HG02981 (cell line): ENCODE measurements at regions not wholly inside any gene's neighbourhood (a gene's known extent, or its start where the extent isn't known, plus 50 kb on each side); places are given as distances from the start of the nearest gene placed in this dataset.
A peak's percentile ranks its signal among the peaks of the same experiment; 100 is the strongest.
"Not testable (repeated sequence)": the region's sequence is repeated elsewhere in the genome, so short reads cannot be mapped to it uniquely, and the experiment has no call there.

Experiments used
- ATAC-seq: cut with Tn5 transposase; IDR thresholded peaks from one replicate; pipeline ENCODE4 v1.9.1; 2021; ENCODE audit warnings: mild to moderate bottlenecking, moderate library complexity; ENCODE audit not compliant: unreplicated experiment

- no peak for ATAC-seq
These were observed 87.0 kb downstream of the PLXNA1 start for GRCh38 chr3:127069814-127070440.

GRCh38 chr3:127070776-127071175, 87.9 kb downstream of the PLXNA1 start:
- ATAC-seq = no peak

- no peak for ATAC-seq
These were observed 88.7 kb downstream of the PLXNA1 start for GRCh38 chr3:127071597-127072001.

- ATAC-seq = no peak
These were observed 89.4 kb downstream of the PLXNA1 start for GRCh38 chr3:127072221-127072771.

GRCh38 chr3:127072971-127073783, 90.3 kb downstream of the PLXNA1 start:
- ATAC-seq = no peak

- ATAC-seq = no peak
These were observed 91.3 kb downstream of the PLXNA1 start for GRCh38 chr3:127073941-127074820.

- ATAC-seq = peak; percentile 76
These were observed 92.0 kb downstream of the PLXNA1 start for GRCh38 chr3:127074900-127075360.

- not testable (repeated sequence) for ATAC-seq
These were observed 93.5 kb downstream of the PLXNA1 start for GRCh38 chr3:127076166-127076992.

- no peak for ATAC-seq
These were observed 94.2 kb downstream of the PLXNA1 start for GRCh38 chr3:127077068-127077467.

GRCh38 chr3:127077505-127078064, 94.7 kb downstream of the PLXNA1 start:
- no peak for ATAC-seq

- no peak for ATAC-seq
These were observed 95.7 kb downstream of the PLXNA1 start for GRCh38 chr3:127078626-127079025.

- ATAC-seq = no peak
These were observed 96.3 kb downstream of the PLXNA1 start for GRCh38 chr3:127079211-127079610.

- ATAC-seq = no peak
These were observed 98.2 kb downstream of the PLXNA1 start for GRCh38 chr3:127081001-127081720.

GRCh38 chr3:127082066-127082465, 99.2 kb downstream of the PLXNA1 start:
- no peak for ATAC-seq

- ATAC-seq = no peak
These were observed 101.0 kb downstream of the PLXNA1 start for GRCh38 chr3:127083778-127084397.

- ATAC-seq = no peak
These were observed 101.6 kb downstream of the PLXNA1 start for GRCh38 chr3:127084401-127084990.

- ATAC-seq = no peak
These were observed 102.7 kb downstream of the PLXNA1 start for GRCh38 chr3:127085576-127085975.

GRCh38 chr3:127086591-127086990, 103.7 kb downstream of the PLXNA1 start:
- ATAC-seq = not testable (repeated sequence)
